LNCaP clone FGC (cell line): ENCODE measurements at regions not wholly inside any gene's neighbourhood (a gene's known extent, or its start where the extent isn't known, plus 50 kb on each side); places are given as distances from the start of the nearest gene placed in this dataset.
A peak's percentile ranks its signal among the peaks of the same experiment; 100 is the strongest.
"Not testable (repeated sequence)": the region's sequence is repeated elsewhere in the genome, so short reads cannot be mapped to it uniquely, and the experiment has no call there.

Experiments used
- DNase-seq: peaks from one replicate; pipeline ENCODE4 v3.0.0-alpha.2; 2011; ENCODE audit warnings: low read depth
- H3K4me3 ChIP-seq: 2 replicates; pipeline ENCODE4 v1.5.1; 2011; ENCODE audit warnings: mild to moderate bottlenecking, low read depth, low read length, control low read depth
- CTCF ChIP-seq: IDR thresholded peaks from 2 replicates; pipeline ENCODE4 v1.5.1; 2012; ENCODE audit warnings: mild to moderate bottlenecking; ENCODE audit not compliant: control insufficient read depth, insufficient read depth; ENCODE audit errors: extremely low read depth

DNA sequence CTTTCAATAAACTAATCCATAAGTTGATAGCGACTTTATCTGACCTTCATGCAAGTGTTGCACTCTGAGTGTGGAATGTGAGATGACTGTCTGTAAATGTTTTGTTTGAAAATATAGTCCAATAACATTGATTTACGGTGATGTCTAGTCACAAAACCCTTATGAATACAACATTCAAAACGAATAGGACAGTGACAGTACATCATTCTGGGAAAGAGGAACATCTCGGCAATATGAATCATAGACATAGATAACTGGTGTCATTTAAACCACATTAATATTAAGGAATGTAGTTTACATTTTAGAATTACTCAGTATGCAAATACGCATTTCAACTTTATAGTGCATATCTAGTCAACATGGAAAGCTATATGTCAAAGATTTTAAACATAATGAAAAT is 1311.6 kb upstream of the ADGRL4 start:
- no peak overlapping the region for H3K4me3 ChIP-seq
- TF ChIP-seq CTCF = no peak
- no peak for DNase-seq

DNA sequence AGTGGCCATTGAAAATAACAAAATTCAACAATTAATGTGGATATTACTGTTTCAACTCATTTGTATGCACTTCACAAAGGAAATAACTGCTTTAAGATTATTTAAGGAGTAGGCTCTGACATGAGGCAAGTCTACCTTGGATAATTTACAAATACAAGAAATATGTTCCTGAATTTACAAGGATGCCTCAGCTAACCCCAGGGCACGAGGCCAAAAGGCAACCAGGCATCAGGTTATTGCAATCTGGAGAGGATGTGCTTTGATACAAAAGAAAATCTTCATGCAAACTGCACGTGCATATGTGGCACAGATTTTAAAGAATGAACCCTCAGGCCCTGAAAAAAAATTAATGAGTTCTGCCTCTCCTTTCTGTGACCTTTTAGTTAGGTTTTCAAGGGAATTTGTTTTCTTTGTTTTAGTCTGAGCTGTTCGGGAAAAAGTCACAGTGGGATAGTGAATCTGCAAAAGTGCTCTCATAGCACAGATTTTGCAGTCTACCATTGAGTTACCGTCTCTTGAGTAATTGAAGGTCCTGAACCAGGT is 1304.2 kb upstream of the ADGRL4 start:
- no peak for TF ChIP-seq CTCF
- H3K4me3 ChIP-seq = no peak overlapping the region
- peak; percentile 28 for DNase-seq

- H3K4me3 ChIP-seq = no peak overlapping the region
- no peak for DNase-seq
- TF ChIP-seq CTCF = no peak
Measured at GRCh38 chr1:80305466-80305865, 1298.9 kb upstream of the ADGRL4 start.

- no peak for DNase-seq
- no peak overlapping the region for H3K4me3 ChIP-seq
- TF ChIP-seq CTCF = no peak
Measured at GRCh38 chr1:80293818-80294217, 1287.3 kb upstream of the ADGRL4 start.

DNA sequence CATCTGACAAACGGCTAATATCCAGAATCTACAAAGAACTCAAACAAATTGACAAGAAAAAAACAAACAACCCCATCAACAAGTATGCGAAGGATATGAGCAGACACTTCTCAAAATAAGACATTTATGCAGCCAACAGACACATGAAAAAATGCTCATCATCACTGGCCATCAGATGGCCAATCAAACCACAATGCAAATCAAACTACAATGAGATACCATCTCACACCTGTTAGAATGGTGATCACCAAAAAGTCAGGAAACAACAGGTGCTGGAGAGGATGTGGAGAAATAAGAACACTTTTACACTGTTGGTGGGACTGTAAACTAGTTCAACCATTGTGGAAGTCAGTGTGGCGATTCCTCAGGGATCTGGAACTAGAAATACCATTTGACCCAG is 1282.2 kb upstream of the ADGRL4 start:
- DNase-seq, H3K4me3 ChIP-seq: not testable (repeated sequence)

DNA sequence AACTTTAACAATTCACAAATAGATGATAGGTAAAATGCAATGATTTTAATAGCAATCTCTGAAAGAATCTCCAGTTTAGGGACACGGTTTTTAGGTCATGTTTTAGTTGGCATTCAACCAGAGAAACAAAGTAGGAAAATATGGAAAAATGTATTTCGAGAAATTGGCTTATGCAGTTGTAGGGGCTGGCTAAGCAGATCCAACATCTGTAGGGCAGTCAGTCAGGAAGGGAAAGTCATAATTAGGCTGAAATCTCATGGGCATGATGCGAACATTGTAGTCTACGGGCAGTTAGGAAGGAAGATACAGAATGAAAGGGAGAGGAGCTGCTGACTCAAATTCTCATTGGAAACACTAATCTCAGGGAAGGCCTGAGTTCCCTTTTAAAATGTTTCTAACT is 1276.0 kb upstream of the ADGRL4 start:
- no peak overlapping the region for H3K4me3 ChIP-seq
- no peak for TF ChIP-seq CTCF
- DNase-seq = no peak

DNA sequence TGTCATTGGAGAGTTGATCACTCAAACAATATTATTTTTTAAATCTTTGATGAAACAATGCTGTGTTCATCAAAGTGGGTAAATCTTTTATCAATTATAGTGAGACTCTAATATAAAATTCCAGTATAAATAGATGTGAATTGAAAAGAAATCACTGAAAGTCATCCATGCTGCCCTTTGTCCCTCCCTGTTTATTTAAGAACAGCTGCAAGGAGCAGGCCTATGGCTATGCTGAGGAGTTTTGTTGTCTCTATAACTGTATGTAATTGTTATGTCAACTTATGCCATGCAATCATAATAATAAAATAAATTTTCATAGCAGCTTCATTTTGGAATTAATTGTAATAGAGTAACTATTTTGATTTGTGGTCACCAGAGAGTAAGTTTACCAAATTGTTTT is 1272.4 kb upstream of the ADGRL4 start:
- peak; percentile 61 for DNase-seq
- H3K4me3 ChIP-seq = no peak overlapping the region
- no peak for TF ChIP-seq CTCF

DNA sequence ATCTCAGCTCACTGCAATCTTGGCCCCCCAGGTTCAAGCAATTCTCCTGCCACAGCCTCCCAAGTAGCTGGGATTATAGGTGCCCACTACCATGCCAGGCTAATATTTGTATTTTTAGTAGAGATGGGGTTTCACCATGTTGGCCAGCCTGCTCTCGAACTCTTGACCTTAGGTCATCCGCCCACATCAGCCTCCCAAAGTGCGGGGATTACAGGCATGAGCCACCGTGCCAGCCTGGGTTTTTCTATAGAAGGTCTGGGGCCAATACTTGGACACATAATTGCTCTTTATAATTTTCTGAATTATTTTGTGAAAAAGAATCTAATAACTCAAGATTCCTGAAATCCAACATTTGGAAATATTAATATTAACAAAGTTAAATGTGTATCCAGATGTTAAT is 1267.7 kb upstream of the ADGRL4 start:
- no peak overlapping the region for H3K4me3 ChIP-seq
- DNase-seq = no peak
- no peak for TF ChIP-seq CTCF
